CD14-positive monocyte (primary cell): ENCODE measurements at regions not wholly inside any gene's neighbourhood (a gene's known extent, or its start where the extent isn't known, plus 50 kb on each side); places are given as distances from the start of the nearest gene placed in this dataset.

Source experiments
- DNase-seq, 3 donors: peaks; one replicate each; pipeline ENCODE4 v3.0.0-alpha.2; 2011 to 2022
- H2AFZ ChIP-seq: 2 replicates; pipeline ENCODE4 v1.6.0; 2012; ENCODE audit warnings: mild to moderate bottlenecking, low read depth, low read length, inconsistent platforms; ENCODE audit not compliant: insufficient read depth, poor library complexity, severe bottlenecking
- H3K27ac ChIP-seq, 2 donors: 1 replicate in 1 of 2; 2 replicates in 1 of 2; pipeline ENCODE4 v1.5.1; 2012 to 2013; ENCODE audit warnings: low read length in 2 of 2, control low read depth in 1 of 2, inconsistent platforms in 1 of 2, low read depth in 1 of 2, mild to moderate bottlenecking in 1 of 2
- H3K27me3 ChIP-seq, 2 donors: one replicate each; pipeline versions ENCODE4 v1.6.0 to v1.6.1; 2011 to 2013; ENCODE audit warnings: low read length in 2 of 2; ENCODE audit not compliant: control insufficient read depth in 2 of 2, insufficient read depth in 2 of 2
- H3K36me3 ChIP-seq, 2 donors: replicated peaks in 1 of 2; 1 replicate in 1 of 2; 2 replicates in 1 of 2; pipeline versions ENCODE4 v1.5.1 to v1.6.1; 2012 to 2013; ENCODE audit warnings: low read length in 2 of 2, control low read depth in 1 of 2, inconsistent platforms in 1 of 2, mild to moderate bottlenecking in 1 of 2; ENCODE audit not compliant: insufficient read depth in 2 of 2, control insufficient read depth in 1 of 2
- H3K4me1 ChIP-seq, 2 donors: 1 replicate in 1 of 2; 2 replicates in 1 of 2; pipeline versions ENCODE4 v1.5.1 to v1.6.1; 2012 to 2013; ENCODE audit warnings: low read length in 2 of 2, control low read depth in 1 of 2, inconsistent platforms in 1 of 2, mild to moderate bottlenecking in 1 of 2, moderate library complexity in 1 of 2; ENCODE audit not compliant: insufficient read depth in 2 of 2, control insufficient read depth in 1 of 2
- H3K4me2 ChIP-seq: replicated peaks from 2 replicates; pipeline ENCODE3; 2012; ENCODE audit warnings: low read length, moderate library complexity, mild to moderate bottlenecking; ENCODE audit not compliant: poor library complexity, severe bottlenecking; ENCODE audit errors: extremely low read depth
- H3K4me3 ChIP-seq, 3 experiments: fragments of 200-600 bp in 1 of 3; sonication (generic) in 1 of 3; replicated peaks in 1 of 3; 1 replicate in 2 of 3; 2 replicates in 1 of 3; pipeline ENCODE4 v1.5.1; 2011 to 2013; ENCODE audit warnings: low read length in 3 of 3, mild to moderate bottlenecking in 3 of 3, control low read depth in 2 of 3, low read depth in 2 of 3, inconsistent platforms in 1 of 3, moderate library complexity in 1 of 3
- H3K79me2 ChIP-seq: 2 replicates; pipeline ENCODE4 v1.6.0; 2012; ENCODE audit warnings: mild to moderate bottlenecking, control low read depth, inconsistent platforms, low read length, moderate library complexity; ENCODE audit not compliant: insufficient read depth
- H3K9ac ChIP-seq: 2 replicates; pipeline ENCODE4 v1.6.0; 2017; ENCODE audit warnings: low read length, mild to moderate bottlenecking; ENCODE audit not compliant: insufficient read depth, poor library complexity, severe bottlenecking
- H3K9me3 ChIP-seq, 2 donors: replicated peaks in 1 of 2; 1 replicate in 1 of 2; 2 replicates in 1 of 2; pipeline versions ENCODE4 v1.5.1 to v1.6.1; 2012 to 2013; ENCODE audit warnings: low read length in 2 of 2, control low read depth in 1 of 2; ENCODE audit not compliant: control insufficient read depth in 1 of 2, insufficient read depth in 1 of 2
- H4K20me1 ChIP-seq: 2 replicates; pipeline ENCODE4 v1.6.0; 2012; ENCODE audit warnings: mild to moderate bottlenecking, low read length, control low read depth, moderate library complexity; ENCODE audit not compliant: insufficient read depth
- H3K27ac Mint-ChIP-seq, 7 donors: one replicate each; pipeline ENCODE4 v1.8.0; 2020; ENCODE audit warnings: mild to moderate bottlenecking in 7 of 7, mixed read lengths in 7 of 7, moderate library complexity in 6 of 7, inconsistent platforms in 2 of 7
- H3K27me3 Mint-ChIP-seq, 3 donors: one replicate each; pipeline ENCODE4 v1.8.0; 2021 to 2022; ENCODE audit warnings: low read depth in 3 of 3, mild to moderate bottlenecking in 3 of 3, mixed read lengths in 3 of 3, moderate library complexity in 3 of 3, inconsistent platforms in 1 of 3
- H3K36me3 Mint-ChIP-seq, 2 donors: one replicate each; pipeline ENCODE4 v1.8.0; 2020; ENCODE audit warnings: mixed read lengths in 2 of 2, inconsistent platforms in 1 of 2, mild to moderate bottlenecking in 1 of 2
- H3K4me1 Mint-ChIP-seq: one replicate; pipeline ENCODE4 v1.8.0; 2020; ENCODE audit warnings: mild to moderate bottlenecking, mixed read lengths
- H3K4me3 Mint-ChIP-seq, 2 donors: one replicate each; pipeline ENCODE4 v1.8.0; 2020; ENCODE audit warnings: mild to moderate bottlenecking in 2 of 2, mixed read lengths in 2 of 2, moderate library complexity in 1 of 2
- H3K9me3 Mint-ChIP-seq, 7 donors: one replicate each; pipeline ENCODE4 v1.8.0; 2020 to 2022; ENCODE audit warnings: mixed read lengths in 7 of 7, mild to moderate bottlenecking in 6 of 7, moderate library complexity in 6 of 7, inconsistent platforms in 2 of 7
- CTCF ChIP-seq: fragments of 200-600 bp; IDR thresholded peaks from one replicate; pipeline ENCODE4 v1.8.0; 2022; ENCODE audit warnings: antibody characterized with exemption, mild to moderate bottlenecking
- WGBS: methylation state at CpG from one replicate; pipeline ENCODE4 v1.1.5; 2013; ENCODE audit warnings: missing lambda C conversion rate; ENCODE audit not compliant: insufficient coverage; 5-methylcytosine and 5-hydroxymethylcytosine counted together
- intact Hi-C, 2 donors: fragments of 100-400 bp; cut with micrococcal nuclease; formaldehyde crosslinking; loops; one replicate each; pipeline versions ENCODE4 v1.15.0 to v1.15.1; 2023

GRCh38 chr4:124468360-124468759 is 244.2 kb downstream of the ANKRD50 start:
- DNase-seq = no peak
- intact Hi-C loops = no loop called here
- no peak overlapping the region for H2AFZ ChIP-seq
- H3K36me3 ChIP-seq = no peaks in the 10 kb centered on the region
- no peaks in the 10 kb centered on the region for H3K27me3 ChIP-seq
- Mint-ChIP-seq H3K4me1 (no peaks in the 10 kb centered on the region), H3K9me3 (peaks cover 9 to 27% (median 18%) of the 10 kb centered on the region in 7 donors), H3K4me3 (no peak overlapping the region), H3K27me3 (no peaks in the 10 kb centered on the region), H3K27ac (no peak overlapping the region), H3K36me3 (no peaks in the 10 kb centered on the region)
- no peak for TF ChIP-seq CTCF
- H3K27ac ChIP-seq = no peak overlapping the region
- H3K4me3 ChIP-seq = no peak overlapping the region
- no peak overlapping the region for H3K4me2 ChIP-seq
- 86% methylated on average over 5 of the region's 7 CpGs for WGBS
- H3K4me1 ChIP-seq = no peaks in the 10 kb centered on the region
- no peaks in the 10 kb centered on the region for H3K79me2 ChIP-seq
- H3K9me3 ChIP-seq = peaks cover 7 to 18% of the 10 kb centered on the region in 2 donors
- H4K20me1 ChIP-seq = no peaks in the 10 kb centered on the region
- no peak overlapping the region for H3K9ac ChIP-seq

- H3K4me1 ChIP-seq = no peaks in the 10 kb centered on the region
- Mint-ChIP-seq H3K27ac (no peak overlapping the region), H3K9me3 (peaks cover 6 to 25% (median 11%) of the 10 kb centered on the region in 7 donors), H3K27me3 (no peaks in the 10 kb centered on the region), H3K4me1 (no peaks in the 10 kb centered on the region), H3K36me3 (no peaks in the 10 kb centered on the region), H3K4me3 (no peak overlapping the region)
- no peak overlapping the region for H3K9ac ChIP-seq
- no peaks in the 10 kb centered on the region for H3K27me3 ChIP-seq
- intact Hi-C loops = no loop called here
- H3K36me3 ChIP-seq = no peaks in the 10 kb centered on the region
- H3K27ac ChIP-seq = no peak overlapping the region
- no peak overlapping the region for H3K4me2 ChIP-seq
- H3K9me3 ChIP-seq = peaks cover 4 to 18% of the 10 kb centered on the region in 2 donors
- no peaks in the 10 kb centered on the region for H3K79me2 ChIP-seq
- no peak for DNase-seq
- no peaks in the 10 kb centered on the region for H4K20me1 ChIP-seq
- H3K4me3 ChIP-seq = no peak overlapping the region
- H2AFZ ChIP-seq = no peak overlapping the region
- no peak for TF ChIP-seq CTCF
Measured at GRCh38 chr4:124469981-124470380, 242.6 kb downstream of the ANKRD50 start.
